B cell (primary cell): ENCODE measurements at regions not wholly inside any gene's neighbourhood (a gene's known extent, or its start where the extent isn't known, plus 50 kb on each side); places are given as distances from the start of the nearest gene placed in this dataset.

Source experiments
- ATAC-seq: fragments of 200-7000 bp; cut with Tn5 transposase; one replicate; pipeline ENCODE4 v1.10.0; 2021; ENCODE audit warnings: low read depth, mild to moderate bottlenecking, moderate number of reproducible peaks, moderate library complexity
- CTCF ChIA-PET: fragments of 350-600 bp; sonication (Branson Sonifier 250); formaldehyde crosslinking; loops from one replicate; lab custom pipeline; 2021; ENCODE audit warnings: antibody characterized with exemption, inconsistent platforms; lab: Charles Lee
- POLR2A ChIA-PET: fragments of 350-600 bp; sonication (Branson Sonifier 250); formaldehyde crosslinking; loops from one replicate; lab custom pipeline; 2021; ENCODE audit warnings: antibody characterized with exemption; lab: Charles Lee
- DNase-seq: peaks from one replicate; pipeline ENCODE4 v3.0.0; 2013
- H2AFZ ChIP-seq: 2 replicates; pipeline ENCODE4 v1.6.1; 2012; ENCODE audit warnings: mild to moderate bottlenecking, low read depth, low read length; ENCODE audit not compliant: insufficient read depth, poor library complexity, severe bottlenecking
- H3K27ac ChIP-seq, 2 donors: 1 replicate in 1 of 2; 2 replicates in 1 of 2; pipeline ENCODE4 v1.5.1; 2012 to 2013; ENCODE audit warnings: low read length in 2 of 2, mild to moderate bottlenecking in 2 of 2, moderate library complexity in 1 of 2
- H3K27me3 ChIP-seq, 4 experiments: fragments of 200-600 bp in 1 of 4; sonication (generic) in 1 of 4; replicated peaks in 1 of 4; 1 replicate in 2 of 4; 2 replicates in 2 of 4; pipeline versions ENCODE4 v1.6.1 to v1.7.0; 2013 to 2016; ENCODE audit warnings: low read length in 3 of 4, mild to moderate bottlenecking in 2 of 4, mixed read lengths in 1 of 4, moderate library complexity in 1 of 4; ENCODE audit not compliant: insufficient read depth in 4 of 4, control insufficient read depth in 3 of 4; ENCODE audit errors: control extremely low read depth in 1 of 4
- H3K36me3 ChIP-seq, 2 experiments: replicated peaks in 1 of 2; 1 replicate in 1 of 2; 2 replicates in 1 of 2; pipeline versions ENCODE4 v1.6.1 to v1.7.1; 2013; ENCODE audit warnings: low read length in 1 of 2; ENCODE audit not compliant: insufficient read depth in 2 of 2, control insufficient read depth in 1 of 2; ENCODE audit errors: control extremely low read depth in 1 of 2, extremely low read depth in 1 of 2
- H3K4me1 ChIP-seq, 2 donors: fragments of 200-600 bp in 1 of 2; sonication (generic) in 1 of 2; 1 replicate in 1 of 2; 2 replicates in 1 of 2; pipeline versions ENCODE4 v1.5.1 to v1.6.1; 2013 to 2017; ENCODE audit warnings: low read length in 2 of 2; ENCODE audit not compliant: control insufficient read depth in 2 of 2, insufficient read depth in 2 of 2
- H3K4me2 ChIP-seq: replicated peaks from 2 replicates; pipeline ENCODE3; 2012; ENCODE audit warnings: mild to moderate bottlenecking, low read depth, low read length; ENCODE audit not compliant: poor library complexity, severe bottlenecking
- H3K4me3 ChIP-seq, 5 experiments: fragments of 200-600 bp in 1 of 5; sonication (generic) in 1 of 5; 1 replicate in 3 of 5; 2 replicates in 2 of 5; pipeline versions ENCODE4 v1.5.1 to v1.7.0; 2011 to 2016; ENCODE audit warnings: low read length in 4 of 5, mild to moderate bottlenecking in 4 of 5, low read depth in 2 of 5, control low read depth in 1 of 5, moderate library complexity in 1 of 5; ENCODE audit not compliant: insufficient read depth in 1 of 5; ENCODE audit errors: control extremely low read depth in 1 of 5, extremely low read depth in 1 of 5
- H3K79me2 ChIP-seq: fragments of 200-600 bp; sonication (generic); one replicate; pipeline ENCODE4 v1.6.0; 2016; ENCODE audit warnings: low read length; ENCODE audit not compliant: control insufficient read depth, insufficient read depth
- H3K9ac ChIP-seq: fragments of 200-600 bp; sonication (generic); 2 replicates; pipeline ENCODE4 v1.6.1; 2017; ENCODE audit warnings: mild to moderate bottlenecking, low read length, moderate library complexity
- H3K9me3 ChIP-seq, 3 donors: one replicate each; pipeline versions ENCODE4 v1.6.1 to v1.7.1; 2013; ENCODE audit warnings: low read length in 2 of 3; ENCODE audit not compliant: control insufficient read depth in 2 of 3, insufficient read depth in 1 of 3; ENCODE audit errors: control extremely low read depth in 1 of 3
- H4K20me1 ChIP-seq: 2 replicates; pipeline ENCODE4 v1.6.0; 2012; ENCODE audit warnings: mild to moderate bottlenecking, low read length; ENCODE audit not compliant: insufficient read depth, control insufficient read depth, poor library complexity, severe bottlenecking
- H3K27ac Mint-ChIP-seq: one replicate; pipeline ENCODE4 v1.8.0; 2021; ENCODE audit warnings: mixed read lengths
- H3K27me3 Mint-ChIP-seq: one replicate; pipeline ENCODE4 v1.8.0; 2021; ENCODE audit warnings: mixed read lengths
- H3K4me1 Mint-ChIP-seq: one replicate; pipeline ENCODE4 v1.8.0; 2021; ENCODE audit warnings: mixed read lengths
- H3K4me3 Mint-ChIP-seq: one replicate; pipeline ENCODE4 v1.8.0; 2021; ENCODE audit warnings: mixed read lengths
- H3K9me3 Mint-ChIP-seq: one replicate; pipeline ENCODE4 v1.8.0; 2022; ENCODE audit warnings: mixed read lengths; ENCODE audit not compliant: insufficient read depth
- EZH2 ChIP-seq: IDR thresholded peaks from 2 replicates; pipeline ENCODE4 v1.6.1; 2012; ENCODE audit warnings: borderline replicate concordance, low read depth, mild to moderate bottlenecking, moderate library complexity, low read length; ENCODE audit not compliant: insufficient read depth, poor library complexity, severe bottlenecking
- WGBS: methylation state at CpG from one replicate; pipeline ENCODE4 v1.1.5; 2013; ENCODE audit warnings: missing lambda C conversion rate; ENCODE audit not compliant: insufficient coverage; 5-methylcytosine and 5-hydroxymethylcytosine counted together
- intact Hi-C: fragments of 100-400 bp; cut with micrococcal nuclease; formaldehyde crosslinking; loops from one replicate; pipeline ENCODE4 v1.10.0; 2022
- TF ChIP-seq, protein P1 (sequence below): fragments of 200-600 bp; IDR thresholded peaks from one replicate; pipeline ENCODE4 v1.8.0; 2022; ENCODE audit warnings: antibody characterized with exemption, mild to moderate bottlenecking

- Histone ChIP-seq H3K4me3 (no peak overlapping the region), H3K4me1 (no peaks in the 10 kb centered on the region), H3K27ac (no peak overlapping the region), H3K36me3 (no peaks in the 10 kb centered on the region), H2AFZ (no peak overlapping the region), H3K4me2 (no peak overlapping the region), H3K9ac (no peak overlapping the region), H3K9me3 (peaks cover 0 to 10% (median 0%) of the 10 kb centered on the region in 3 donors), H3K79me2 (no peaks in the 10 kb centered on the region), H4K20me1 (no peaks in the 10 kb centered on the region), H3K27me3 (no peaks in the 10 kb centered on the region)
- ChIA-PET CTCF (no interaction called here), POLR2A (no interaction called here)
- Mint-ChIP-seq H3K9me3 (no peaks in the 10 kb centered on the region), H3K27me3 (no peaks in the 10 kb centered on the region), H3K4me1 (no peaks in the 10 kb centered on the region), H3K27ac (no peak overlapping the region), H3K4me3 (no peak overlapping the region)
- intact Hi-C loops = no loop called here
- DNase-seq (no peak), ATAC-seq (no peak)
- 96% methylated on average over 5 of the region's 5 CpGs for WGBS
- TF ChIP-seq EZH2 = no peak
- TF ChIP-seq, protein P1, sequence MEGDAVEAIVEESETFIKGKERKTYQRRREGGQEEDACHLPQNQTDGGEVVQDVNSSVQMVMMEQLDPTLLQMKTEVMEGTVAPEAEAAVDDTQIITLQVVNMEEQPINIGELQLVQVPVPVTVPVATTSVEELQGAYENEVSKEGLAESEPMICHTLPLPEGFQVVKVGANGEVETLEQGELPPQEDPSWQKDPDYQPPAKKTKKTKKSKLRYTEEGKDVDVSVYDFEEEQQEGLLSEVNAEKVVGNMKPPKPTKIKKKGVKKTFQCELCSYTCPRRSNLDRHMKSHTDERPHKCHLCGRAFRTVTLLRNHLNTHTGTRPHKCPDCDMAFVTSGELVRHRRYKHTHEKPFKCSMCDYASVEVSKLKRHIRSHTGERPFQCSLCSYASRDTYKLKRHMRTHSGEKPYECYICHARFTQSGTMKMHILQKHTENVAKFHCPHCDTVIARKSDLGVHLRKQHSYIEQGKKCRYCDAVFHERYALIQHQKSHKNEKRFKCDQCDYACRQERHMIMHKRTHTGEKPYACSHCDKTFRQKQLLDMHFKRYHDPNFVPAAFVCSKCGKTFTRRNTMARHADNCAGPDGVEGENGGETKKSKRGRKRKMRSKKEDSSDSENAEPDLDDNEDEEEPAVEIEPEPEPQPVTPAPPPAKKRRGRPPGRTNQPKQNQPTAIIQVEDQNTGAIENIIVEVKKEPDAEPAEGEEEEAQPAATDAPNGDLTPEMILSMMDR = no peak
Measured at GRCh38 chr13:104854698-104855097, 1680.8 kb downstream of the EFNB2 start.

DNA sequence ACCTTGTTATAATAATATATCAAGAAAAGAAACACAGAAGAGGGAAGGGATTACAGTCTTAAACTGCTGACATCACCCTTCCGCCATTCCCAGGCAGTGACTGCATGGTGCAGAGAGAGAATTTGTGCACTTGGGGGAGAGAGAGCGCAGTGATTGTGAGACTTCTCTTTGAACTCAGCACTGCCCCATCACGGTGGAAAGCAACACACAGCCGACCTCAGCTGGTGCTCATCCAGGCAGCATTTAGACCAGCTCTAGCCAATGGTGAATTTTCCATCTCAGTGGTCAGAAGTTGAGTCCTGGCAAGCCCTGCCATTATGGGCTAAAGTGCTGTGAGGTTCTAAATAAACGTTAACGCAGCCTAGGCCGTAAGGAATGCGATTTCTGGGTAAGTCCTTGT is 1681.5 kb downstream of the EFNB2 start:
- H3K4me3 ChIP-seq = no peak overlapping the region
- TF ChIP-seq, protein P1 = no peak
- no peak for TF ChIP-seq EZH2
- no peaks in the 10 kb centered on the region for H3K27me3 Mint-ChIP-seq
- no peaks in the 10 kb centered on the region for H3K79me2 ChIP-seq
- intact Hi-C loops = no loop called here
- H3K9ac ChIP-seq = no peak overlapping the region
- WGBS = 86% methylated on average over 7 of the region's 8 CpGs
- POLR2A ChIA-PET = no interaction called here
- H2AFZ ChIP-seq = no peak overlapping the region
- H3K27me3 ChIP-seq = no peaks in the 10 kb centered on the region
- H3K27ac ChIP-seq = no peak overlapping the region
- CTCF ChIA-PET = no interaction called here
- no peaks in the 10 kb centered on the region for H3K36me3 ChIP-seq
- H3K4me1 Mint-ChIP-seq = no peaks in the 10 kb centered on the region
- no peaks in the 10 kb centered on the region for H4K20me1 ChIP-seq
- H3K4me3 Mint-ChIP-seq = no peak overlapping the region
- no peak overlapping the region for H3K27ac Mint-ChIP-seq
- H3K9me3 ChIP-seq = peaks cover 0 to 10% (median 0%) of the 10 kb centered on the region in 3 donors
- no peaks in the 10 kb centered on the region for H3K4me1 ChIP-seq
- no peaks in the 10 kb centered on the region for H3K9me3 Mint-ChIP-seq
- H3K4me2 ChIP-seq = no peak overlapping the region
- DNase-seq (no peak), ATAC-seq (no peak)
